NOMO-1 (cell line): ENCODE measurements at regions not wholly inside any gene's neighbourhood (a gene's known extent, or its start where the extent isn't known, plus 50 kb on each side); places are given as distances from the start of the nearest gene placed in this dataset.

Experiments
- DNase-seq, 2 experiments: peaks; one replicate each; lab custom pipeline; 2025; ENCODE audit not compliant: unreplicated experiment in 2 of 2; lab: John Stamatoyannopoulos, UW

GRCh38 chr9:99427260-99427659, 205.2 kb downstream of the SEC61B start:
- DNase-seq = no peak

GRCh38 chr9:99430301-99430700, 208.2 kb downstream of the SEC61B start:
- DNase-seq = peak; percentile 44 to 82

GRCh38 chr9:99431103-99431502, 209.0 kb downstream of the SEC61B start:
- no peak for DNase-seq

GRCh38 chr9:99432075-99432474, 210.0 kb downstream of the SEC61B start:
- no peak for DNase-seq

- DNase-seq = peak in 1 of 2 experiments; percentile 42
These were observed 211.0 kb downstream of the SEC61B start for GRCh38 chr9:99433095-99433494.

DNA sequence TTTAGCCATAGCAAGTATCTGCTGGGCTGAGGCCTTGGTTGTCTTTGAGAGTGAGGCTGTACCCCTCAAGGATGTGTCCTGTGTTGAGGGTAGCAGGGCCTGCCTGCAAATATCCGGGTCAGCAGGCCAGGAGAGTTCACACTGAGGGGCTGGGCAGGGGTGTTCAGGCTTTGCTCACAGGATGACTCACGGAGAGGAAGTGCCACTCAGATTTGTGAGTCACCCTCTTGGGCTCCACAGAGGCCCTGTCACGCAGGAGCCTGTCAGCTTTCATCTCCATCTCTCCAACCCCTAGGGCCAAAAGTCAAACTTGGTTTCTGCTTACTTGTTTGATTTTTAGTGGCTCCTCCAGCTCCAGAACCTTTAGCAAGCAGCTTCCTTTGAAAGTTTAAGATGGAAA, 211.5 kb downstream of the SEC61B start:
- DNase-seq = peak; percentile 80 to 87

GRCh38 chr9:99436616-99437015, 214.5 kb downstream of the SEC61B start:
- peak in 1 of 2 experiments; percentile 42 for DNase-seq

DNA sequence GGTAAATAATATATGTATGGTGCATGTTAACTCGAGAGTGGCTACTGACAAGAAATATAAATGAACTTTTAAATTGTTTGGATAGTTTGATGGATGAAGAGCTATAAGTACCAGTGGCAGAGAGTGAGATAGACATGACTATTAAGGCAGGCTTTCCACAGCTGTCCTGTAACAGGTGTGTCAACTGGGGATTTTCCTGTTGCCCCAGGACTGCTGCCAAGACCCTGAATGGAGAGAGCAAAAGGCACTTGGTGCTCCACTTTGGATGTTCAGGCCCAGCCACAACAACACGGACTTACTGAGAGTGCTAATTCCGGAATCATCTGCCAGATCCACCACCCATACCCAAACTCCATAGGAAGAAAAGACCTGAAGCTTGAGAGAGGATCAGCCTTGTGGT, 215.1 kb downstream of the SEC61B start:
- no peak for DNase-seq

GRCh38 chr9:99438596-99438995, 216.5 kb downstream of the SEC61B start:
- DNase-seq = no peak

GRCh38 chr9:99441829-99442228, 219.7 kb downstream of the SEC61B start:
- DNase-seq = no peak

GRCh38 chr9:99445371-99445891, 223.3 kb downstream of the SEC61B start:
- DNase-seq = no peak

DNA sequence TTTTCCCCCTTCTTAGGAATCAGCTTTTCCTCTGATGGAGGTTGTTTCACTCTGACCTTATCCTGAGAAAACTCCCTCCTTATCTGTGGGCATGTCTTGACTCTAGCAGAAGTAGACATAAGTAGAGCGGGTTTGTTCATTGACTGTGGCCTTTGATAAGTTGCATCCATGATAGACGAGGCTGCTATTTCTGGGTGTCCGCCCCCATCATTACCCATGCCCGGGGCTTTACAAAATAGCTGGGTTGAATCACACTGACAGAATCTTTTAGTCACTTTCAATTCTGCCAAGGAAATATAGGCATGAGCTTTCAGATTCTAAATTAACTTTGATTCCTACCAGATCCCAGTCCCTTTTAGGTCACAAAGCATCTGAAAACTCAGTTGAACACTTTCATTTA, 223.8 kb downstream of the SEC61B start:
- DNase-seq = no peak

DNA sequence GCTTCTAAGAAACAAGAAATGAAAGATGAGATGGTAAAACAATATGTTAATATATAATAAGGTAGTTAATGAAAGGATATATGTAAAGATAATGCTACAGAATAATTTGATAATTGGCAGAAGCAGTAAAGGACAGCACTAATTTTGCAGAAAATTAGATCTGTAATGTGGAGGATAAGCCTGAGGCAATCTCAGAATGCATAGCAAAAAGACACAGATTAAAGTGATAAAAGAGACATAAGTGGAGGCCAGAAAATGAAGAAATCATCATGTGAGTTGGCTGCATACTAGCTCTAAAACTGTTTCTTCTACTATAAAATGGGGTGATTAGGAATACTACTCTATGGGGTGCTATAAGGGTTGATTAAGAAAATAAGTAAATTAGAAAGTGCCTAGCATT, 225.9 kb downstream of the SEC61B start:
- DNase-seq = no peak

- DNase-seq = no peak
These were observed 227.6 kb downstream of the SEC61B start for GRCh38 chr9:99449726-99450125.

DNA sequence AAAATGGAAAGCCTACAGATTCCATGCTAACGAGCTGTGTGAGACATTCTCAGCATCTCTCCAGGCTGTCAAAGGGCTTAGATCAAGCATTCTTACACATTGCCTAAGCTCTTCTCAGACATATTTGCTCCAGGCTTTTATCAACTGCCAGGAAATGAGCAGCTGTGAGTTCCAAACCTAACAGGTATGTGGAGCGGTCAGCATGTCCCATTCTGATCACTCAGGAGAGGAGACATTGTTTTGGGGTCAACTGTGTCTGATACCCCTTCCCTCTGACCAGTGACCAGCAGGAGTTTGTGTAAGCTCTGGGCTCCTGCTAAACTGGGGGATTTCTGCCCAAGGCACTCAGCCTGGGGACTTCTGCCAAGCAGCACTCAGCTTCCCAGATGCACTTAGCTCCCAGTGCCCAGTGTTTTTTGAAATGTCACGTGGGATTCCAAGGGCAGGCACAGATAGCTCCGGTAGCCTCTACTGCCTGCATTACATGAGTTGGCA, 229.1 kb downstream of the SEC61B start:
- DNase-seq = no peak

DNA sequence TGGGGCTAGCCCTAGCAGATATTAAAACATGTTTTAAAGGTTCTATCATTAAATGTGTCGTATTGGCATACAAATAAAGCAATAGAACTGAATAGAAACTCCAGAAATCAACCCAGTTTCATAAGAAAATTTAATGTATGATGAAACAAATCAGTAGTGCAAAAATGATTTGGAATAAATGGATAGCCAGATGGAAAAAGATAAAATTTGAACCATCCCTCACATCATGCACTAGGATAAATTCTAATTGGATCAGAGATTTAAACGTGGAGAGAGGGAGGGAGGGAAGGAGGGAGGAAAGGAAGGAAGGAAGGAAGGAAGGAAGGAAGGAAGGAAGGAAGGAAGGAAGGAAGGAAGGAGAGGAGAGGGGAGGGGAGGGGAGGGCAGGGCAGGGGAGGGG, 235.3 kb downstream of the SEC61B start:
- no peak for DNase-seq

GRCh38 chr9:99457981-99458380, 235.9 kb downstream of the SEC61B start:
- DNase-seq = no peak

DNA sequence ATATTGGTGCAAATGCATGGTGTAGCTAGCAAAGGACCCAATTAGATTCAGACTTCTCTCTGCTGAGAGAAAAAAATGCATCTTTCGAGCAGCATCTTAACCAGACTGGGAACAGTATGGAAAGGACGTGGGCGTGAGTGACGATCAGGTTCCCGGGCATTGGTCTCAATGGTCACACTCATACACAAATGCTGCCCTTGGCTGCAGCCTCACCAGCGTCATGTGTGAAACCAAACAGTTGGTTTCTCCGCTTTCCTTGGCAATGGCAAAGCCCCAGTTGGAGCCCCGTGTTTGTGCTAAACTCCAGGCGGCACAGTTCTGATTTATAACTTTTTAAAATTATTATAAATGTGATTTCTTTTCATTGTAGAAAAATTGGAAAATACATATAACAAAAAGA, 237.8 kb downstream of the SEC61B start:
- DNase-seq = no peak

DNA sequence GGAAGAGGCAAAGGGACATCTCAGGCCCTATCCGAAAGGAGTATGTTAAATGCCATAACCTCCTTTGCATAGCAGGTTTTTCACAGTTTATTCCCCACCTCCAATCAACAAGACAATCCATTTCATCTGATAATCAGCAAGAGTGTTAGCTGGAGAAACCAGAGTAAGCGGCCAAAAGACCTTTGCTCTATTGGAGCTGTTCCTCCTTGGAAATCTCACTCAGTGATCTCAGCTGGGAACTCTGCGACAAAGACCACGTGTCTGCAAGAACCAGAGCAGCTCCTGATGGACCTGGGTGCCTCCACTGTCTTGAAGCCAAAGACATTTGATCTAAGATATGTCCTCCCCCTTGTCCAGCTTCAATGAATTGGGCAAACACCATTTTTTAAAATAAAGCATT, 241.0 kb downstream of the SEC61B start:
- DNase-seq = no peak

DNA sequence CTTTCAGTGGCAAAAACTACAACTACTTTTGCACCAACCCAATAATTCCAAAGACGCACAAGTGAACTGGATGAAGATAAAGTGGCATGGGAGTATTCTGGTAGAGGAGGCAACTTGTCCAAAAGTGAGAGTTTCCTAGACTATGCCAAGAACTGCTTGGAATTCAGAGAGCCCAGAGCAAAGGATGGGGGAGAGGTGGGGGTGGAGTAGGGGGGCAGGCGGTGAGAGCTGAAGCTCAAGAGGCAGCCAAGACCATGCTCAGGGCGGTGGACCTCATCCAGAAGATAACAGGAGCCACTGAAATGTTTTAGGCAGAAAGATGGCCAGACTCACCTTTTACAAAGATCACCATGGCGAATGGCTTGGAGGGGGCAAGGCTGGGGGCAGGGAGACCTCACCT, 242.5 kb downstream of the SEC61B start:
- DNase-seq = no peak

DNA sequence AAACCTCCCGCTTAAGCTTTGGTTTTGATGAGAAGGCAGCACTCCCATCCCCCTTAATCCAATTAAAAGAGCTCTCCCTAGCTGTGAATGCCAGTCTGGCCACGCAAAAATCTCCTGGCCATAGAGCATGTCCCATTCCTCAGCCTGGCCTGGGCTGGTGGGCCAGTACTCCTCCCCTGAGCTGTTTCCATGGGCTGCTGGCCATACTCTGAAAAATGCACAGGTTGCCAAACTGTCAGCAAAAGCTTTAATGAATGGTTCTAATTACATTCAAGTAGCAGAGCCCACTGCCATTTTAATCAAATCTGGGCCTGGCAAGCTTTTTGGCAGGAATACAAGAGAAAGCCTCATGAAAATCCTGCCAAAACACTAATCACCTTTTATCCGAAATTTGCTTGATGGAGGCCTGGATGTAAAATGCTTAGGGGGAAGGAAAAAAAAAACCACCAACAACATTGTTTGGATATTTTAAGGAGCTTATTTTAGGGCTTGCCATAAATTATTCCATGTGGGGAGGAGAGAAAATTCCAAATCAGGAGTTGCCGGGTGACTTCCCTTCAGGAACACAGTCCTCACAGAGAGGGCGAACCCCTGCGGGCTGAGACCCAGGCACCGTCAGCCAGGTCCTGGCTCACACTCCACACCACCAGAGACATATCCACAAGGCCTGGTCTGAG, 243.3 kb downstream of the SEC61B start:
- no peak for DNase-seq

- DNase-seq = no peak
These were observed 244.0 kb downstream of the SEC61B start for GRCh38 chr9:99466104-99466503.

DNA sequence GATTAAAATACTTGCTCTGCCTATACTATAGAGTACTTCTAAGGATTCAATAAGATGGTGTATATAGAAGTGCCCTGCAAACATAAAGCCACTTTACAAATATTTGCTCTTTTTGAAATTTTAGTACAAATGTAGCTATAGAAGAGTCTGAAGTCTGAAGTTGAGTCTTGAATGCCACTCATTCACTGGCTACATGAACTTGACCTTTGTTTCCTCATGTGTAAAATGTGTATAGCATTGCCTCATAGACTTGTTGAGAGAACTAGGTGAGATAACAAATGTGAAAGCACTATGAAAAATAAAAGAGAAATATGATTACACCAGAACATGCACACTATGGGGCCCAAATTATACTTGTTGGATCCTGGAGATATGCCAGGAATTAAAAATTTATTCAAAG, 244.7 kb downstream of the SEC61B start:
- DNase-seq = no peak
